ENCODE measurements at regions not wholly inside any gene's neighbourhood (a gene's known extent, or its start where the extent isn't known, plus 50 kb on each side); places are given as distances from the start of the nearest gene placed in this dataset.

DNA sequence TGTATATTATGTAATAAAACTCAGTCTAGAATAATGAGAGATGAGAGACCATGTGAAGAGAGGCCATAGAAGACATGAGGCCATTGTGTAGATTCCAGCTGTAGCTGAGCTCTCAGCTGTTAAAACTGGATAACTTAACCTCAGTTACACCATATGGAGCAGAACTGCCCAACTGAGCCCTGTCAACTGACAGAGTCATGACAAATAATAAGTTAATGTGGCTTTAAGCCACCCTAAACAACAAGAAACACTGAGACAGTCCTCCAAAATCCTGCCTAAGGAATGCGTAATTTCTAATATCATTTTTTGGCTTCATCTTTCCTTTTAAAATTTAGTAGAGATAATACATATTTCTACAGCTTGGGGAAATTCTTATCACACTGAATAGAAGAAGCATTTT lies 580.0 kb upstream of the RGS18 start:
- intact Hi-C loops (cut with micrococcal nuclease) = no loop called here
- H3K27me3 Mint-ChIP-seq = no peaks in the 10 kb centered on the region
- no peaks in the 10 kb centered on the region for H3K4me1 Mint-ChIP-seq
- peaks cover 3% of the 10 kb centered on the region for H3K9me3 Mint-ChIP-seq
- no peak overlapping the region for H3K4me3 Mint-ChIP-seq
- CTCF ChIA-PET = no interaction called here
- no peak for DNase-seq
- H3K36me3 Mint-ChIP-seq (ENCODE audit: low read depth) = no peaks in the 10 kb centered on the region
- ATAC-seq (ENCODE audit: low read depth) = no peak
- POLR2A ChIA-PET = no interaction called here
- TF ChIP-seq CTCF (IDR thresholded peaks at IDR 0.05) = no peak
- no peak overlapping the region for H3K27ac Mint-ChIP-seq

DNA sequence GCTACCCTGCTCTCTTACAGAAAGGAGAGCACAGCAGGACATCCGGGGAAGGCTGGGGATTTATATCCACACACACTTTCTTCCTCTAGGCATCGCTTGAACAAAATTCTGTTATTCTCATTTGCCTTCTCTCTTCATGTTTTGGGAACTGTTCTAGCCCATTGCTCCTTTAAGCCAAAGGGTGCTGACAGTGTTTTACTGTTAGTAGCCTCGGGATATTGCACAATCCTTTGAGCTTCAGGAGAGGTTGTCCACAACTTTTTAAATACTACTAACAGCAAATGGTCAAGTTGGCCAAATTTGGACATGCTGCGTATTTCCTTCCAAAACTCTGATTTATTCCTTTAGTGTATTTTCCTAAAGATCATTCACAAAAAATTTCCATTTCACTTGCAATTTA lies 579.2 kb upstream of the RGS18 start:
- intact Hi-C loops (cut with micrococcal nuclease) = no loop called here
- no peak for TF ChIP-seq CTCF (IDR thresholded peaks at IDR 0.05)
- no peak overlapping the region for H3K27ac Mint-ChIP-seq
- H3K4me1 Mint-ChIP-seq = no peaks in the 10 kb centered on the region
- ATAC-seq (ENCODE audit: low read depth) (no peak), DNase-seq (no peak)
- peaks cover 3% of the 10 kb centered on the region for H3K9me3 Mint-ChIP-seq
- H3K36me3 Mint-ChIP-seq (ENCODE audit: low read depth) = no peaks in the 10 kb centered on the region
- no peak overlapping the region for H3K4me3 Mint-ChIP-seq
- H3K27me3 Mint-ChIP-seq = no peaks in the 10 kb centered on the region
- POLR2A ChIA-PET = no interaction called here
- CTCF ChIA-PET = no interaction called here

DNA sequence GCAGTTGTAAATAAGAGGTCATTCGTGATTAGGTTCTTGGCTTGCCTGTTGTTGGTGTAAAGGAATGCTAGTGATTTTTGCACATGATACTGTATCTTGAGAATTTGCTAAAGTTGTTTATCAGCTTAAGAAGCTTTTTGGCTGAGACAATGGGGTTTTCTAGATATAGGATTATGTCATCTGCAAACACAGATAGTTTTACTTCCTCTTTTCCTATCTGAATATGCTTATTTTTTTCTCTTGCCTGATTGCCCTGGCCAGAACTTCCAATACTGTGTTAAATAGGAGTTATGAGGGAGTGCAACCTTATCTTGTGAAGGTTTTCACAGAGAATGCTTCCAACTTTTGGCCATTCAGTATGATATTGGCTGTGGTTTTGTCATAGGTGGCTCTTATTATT lies 576.1 kb upstream of the RGS18 start:
- ChIA-PET CTCF (no interaction called here), POLR2A (no interaction called here)
- Mint-ChIP-seq H3K4me1 (no peaks in the 10 kb centered on the region), H3K27me3 (no peaks in the 10 kb centered on the region), H3K9me3 (peaks cover 3% of the 10 kb centered on the region), H3K4me3 (no peak overlapping the region), H3K27ac (no peak overlapping the region), H3K36me3 (ENCODE audit: low read depth) (no peaks in the 10 kb centered on the region)
- no peak for DNase-seq
- ATAC-seq (ENCODE audit: low read depth) = no peak
- no peak for TF ChIP-seq CTCF (IDR thresholded peaks at IDR 0.05)
- intact Hi-C loops (cut with micrococcal nuclease) = no loop called here

DNA sequence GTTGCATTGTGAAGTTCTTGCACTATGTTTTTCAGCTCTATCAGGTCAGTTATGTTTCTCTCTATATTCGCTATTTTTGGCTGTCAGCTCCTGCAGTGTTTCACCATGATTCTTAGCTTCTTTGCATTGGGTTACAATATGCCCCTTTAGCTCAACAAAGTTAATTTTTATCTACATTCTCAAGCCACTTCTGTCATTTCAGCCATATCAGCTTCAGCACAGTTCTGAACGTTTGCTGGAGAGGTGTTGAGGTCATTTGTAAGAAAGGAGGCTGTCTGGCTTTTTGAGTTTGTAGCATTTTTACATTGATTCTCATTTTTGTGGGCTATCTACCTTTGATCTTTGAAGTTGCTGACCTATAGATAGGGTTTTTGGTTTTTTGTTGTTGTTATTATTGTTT lies 573.2 kb upstream of the RGS18 start:
- H3K4me1 Mint-ChIP-seq = no peaks in the 10 kb centered on the region
- H3K36me3 Mint-ChIP-seq (ENCODE audit: low read depth) = no peaks in the 10 kb centered on the region
- no peak for TF ChIP-seq CTCF (IDR thresholded peaks at IDR 0.05)
- H3K9me3 Mint-ChIP-seq = no peaks in the 10 kb centered on the region
- H3K4me3 Mint-ChIP-seq = no peak overlapping the region
- intact Hi-C loops (cut with micrococcal nuclease) = no loop called here
- no peak for ATAC-seq (ENCODE audit: low read depth)
- no peak for DNase-seq
- no peaks in the 10 kb centered on the region for H3K27me3 Mint-ChIP-seq
- ChIA-PET CTCF (no interaction called here), POLR2A (no interaction called here)
- no peak overlapping the region for H3K27ac Mint-ChIP-seq

- DNase-seq (no peak), ATAC-seq (ENCODE audit: low read depth) (no peak)
- TF ChIP-seq CTCF (IDR thresholded peaks at IDR 0.05) = no peak
- Mint-ChIP-seq H3K4me1 (no peaks in the 10 kb centered on the region), H3K27me3 (no peaks in the 10 kb centered on the region), H3K9me3 (no peaks in the 10 kb centered on the region), H3K4me3 (no peak overlapping the region), H3K27ac (no peak overlapping the region), H3K36me3 (ENCODE audit: low read depth) (no peaks in the 10 kb centered on the region)
- CTCF ChIA-PET = no interaction called here
- POLR2A ChIA-PET = no interaction called here
- intact Hi-C loops (cut with micrococcal nuclease) = no loop called here
Observed at GRCh38 chr1:191588905-191589304, 569.4 kb upstream of the RGS18 start.
